HFF-Myc (cell line): ENCODE measurements at regions not wholly inside any gene's neighbourhood (a gene's known extent, or its start where the extent isn't known, plus 50 kb on each side); places are given as distances from the start of the nearest gene placed in this dataset.

Source experiments
- DNase-seq: peaks from one replicate; pipeline ENCODE4 v3.0.0-alpha.2; 2011; ENCODE audit warnings: low read depth; ENCODE audit errors: extremely low read depth
- H3K4me3 ChIP-seq: replicated peaks from 2 replicates; pipeline ENCODE4 v1.5.1; 2011; ENCODE audit warnings: low read depth, mild to moderate bottlenecking, control low read depth, low read length
- CTCF ChIP-seq: IDR thresholded peaks from 2 replicates; pipeline ENCODE4 v1.5.1; 2012; ENCODE audit warnings: mild to moderate bottlenecking, low read depth, low read length, control low read depth; ENCODE audit errors: missing control alignments

GRCh38 chr17:71909155-71909554 lies 211.7 kb upstream of the SOX9 start:
- no peak for TF ChIP-seq CTCF

GRCh38 chr17:71910002-71910401 lies 210.8 kb upstream of the SOX9 start:
- no peak for DNase-seq
- H3K4me3 ChIP-seq, result no peak overlapping the region
- TF ChIP-seq CTCF, result no peak

More at GRCh38 chr17:71909155-71909554, 211.7 kb upstream of the SOX9 start:
- DNase-seq, result no peak
- no peak overlapping the region for H3K4me3 ChIP-seq

- no peak overlapping the region for H3K4me3 ChIP-seq
- TF ChIP-seq CTCF, result no peak
- DNase-seq, result no peak
Measured at GRCh38 chr17:71914042-71914441, 206.8 kb upstream of the SOX9 start.

GRCh38 chr17:71914812-71915211 lies 206.0 kb upstream of the SOX9 start:
- no peak for DNase-seq
- no peak overlapping the region for H3K4me3 ChIP-seq
- TF ChIP-seq CTCF, result no peak

GRCh38 chr17:71917715-71918114 lies 203.1 kb upstream of the SOX9 start:
- no peak for TF ChIP-seq CTCF
- no peak for DNase-seq
- no peak overlapping the region for H3K4me3 ChIP-seq

- H3K4me3 ChIP-seq, result no peak overlapping the region
- no peak for TF ChIP-seq CTCF
- DNase-seq, result no peak
Measured at GRCh38 chr17:71919186-71919585, 201.6 kb upstream of the SOX9 start.

- DNase-seq, result no peak
- no peak for TF ChIP-seq CTCF
- H3K4me3 ChIP-seq, result no peak overlapping the region
Measured at GRCh38 chr17:71919896-71920295, 200.9 kb upstream of the SOX9 start.
